ENCODE measurements at regions not wholly inside any gene's neighbourhood (a gene's known extent, or its start where the extent isn't known, plus 50 kb on each side); places are given as distances from the start of the nearest gene placed in this dataset.

DNA sequence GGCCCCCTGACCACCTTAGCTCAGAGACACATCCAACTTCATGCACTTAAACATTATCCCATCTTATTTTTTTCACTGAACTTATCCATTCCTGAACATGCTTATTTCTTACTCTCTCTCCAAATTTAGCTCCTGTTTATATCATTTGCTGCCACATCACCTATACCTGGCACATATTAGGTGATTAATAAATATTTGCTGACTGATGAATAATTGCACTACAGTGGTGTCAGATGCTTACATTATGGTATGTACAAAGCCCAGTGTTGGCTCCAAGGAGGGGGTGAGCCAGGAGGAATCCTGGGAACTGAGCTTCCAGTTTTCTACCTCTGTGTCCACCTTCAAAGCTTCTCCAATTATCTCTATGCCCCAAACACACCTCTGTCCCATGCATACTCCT, 124.0 kb upstream of the PMFBP1 start:
- TF ChIP-seq, protein P1, sequence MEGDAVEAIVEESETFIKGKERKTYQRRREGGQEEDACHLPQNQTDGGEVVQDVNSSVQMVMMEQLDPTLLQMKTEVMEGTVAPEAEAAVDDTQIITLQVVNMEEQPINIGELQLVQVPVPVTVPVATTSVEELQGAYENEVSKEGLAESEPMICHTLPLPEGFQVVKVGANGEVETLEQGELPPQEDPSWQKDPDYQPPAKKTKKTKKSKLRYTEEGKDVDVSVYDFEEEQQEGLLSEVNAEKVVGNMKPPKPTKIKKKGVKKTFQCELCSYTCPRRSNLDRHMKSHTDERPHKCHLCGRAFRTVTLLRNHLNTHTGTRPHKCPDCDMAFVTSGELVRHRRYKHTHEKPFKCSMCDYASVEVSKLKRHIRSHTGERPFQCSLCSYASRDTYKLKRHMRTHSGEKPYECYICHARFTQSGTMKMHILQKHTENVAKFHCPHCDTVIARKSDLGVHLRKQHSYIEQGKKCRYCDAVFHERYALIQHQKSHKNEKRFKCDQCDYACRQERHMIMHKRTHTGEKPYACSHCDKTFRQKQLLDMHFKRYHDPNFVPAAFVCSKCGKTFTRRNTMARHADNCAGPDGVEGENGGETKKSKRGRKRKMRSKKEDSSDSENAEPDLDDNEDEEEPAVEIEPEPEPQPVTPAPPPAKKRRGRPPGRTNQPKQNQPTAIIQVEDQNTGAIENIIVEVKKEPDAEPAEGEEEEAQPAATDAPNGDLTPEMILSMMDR (conservative IDR thresholded peaks at IDR 0.05 in 1 of 2, IDR thresholded peaks at IDR 0.05 in 1 of 2; ENCODE audit: low read depth in 1 of 2, low read length in 2 of 2), result no peak
- no peak for TF ChIP-seq EZH2 (IDR thresholded peaks at IDR 0.05; ENCODE audit: low read length, missing control alignments)

Data from fibroblast of lung (primary cell).